NOMO-1 treated with dmso at 0.1 percent for 144 hours (cell line): ENCODE measurements at regions not wholly inside any gene's neighbourhood (a gene's known extent, or its start where the extent isn't known, plus 50 kb on each side); places are given as distances from the start of the nearest gene placed in this dataset.

Source experiments
- DNase-seq: peaks from one replicate; lab custom pipeline; 2025; ENCODE audit not compliant: unreplicated experiment; lab: John Stamatoyannopoulos, UW

GRCh38 chr6:169048185-169048864 is 205.3 kb downstream of the THBS2 start:
- DNase-seq = no peak

GRCh38 chr6:169047345-169047744 is 206.3 kb downstream of the THBS2 start:
- DNase-seq = no peak

- no peak for DNase-seq
These were observed 207.0 kb downstream of the THBS2 start for GRCh38 chr6:169046483-169047192.

GRCh38 chr6:169046021-169046420 is 207.6 kb downstream of the THBS2 start:
- DNase-seq = no peak

DNA sequence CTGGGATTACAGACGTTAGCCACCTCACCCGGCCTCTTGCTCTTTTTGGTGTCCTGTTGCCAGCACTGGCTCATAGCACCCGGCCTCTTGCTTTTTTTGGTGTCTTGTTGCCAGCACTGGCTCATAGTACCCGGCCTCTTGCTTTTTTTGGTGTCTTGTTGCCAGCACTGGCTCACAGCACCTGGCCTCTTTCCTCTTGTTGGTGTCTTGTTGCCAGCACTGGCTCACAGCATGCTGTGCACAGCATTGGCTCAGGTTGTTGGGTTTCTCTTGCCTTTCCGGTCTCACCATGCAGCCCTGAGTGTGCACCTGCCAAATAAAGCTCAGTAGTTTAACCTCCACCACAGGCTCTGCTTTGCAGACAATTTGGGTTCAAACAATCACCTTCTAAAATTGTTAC is 208.2 kb downstream of the THBS2 start:
- DNase-seq = no peak

GRCh38 chr6:169044381-169045230 is 209.0 kb downstream of the THBS2 start:
- DNase-seq = no peak

DNA sequence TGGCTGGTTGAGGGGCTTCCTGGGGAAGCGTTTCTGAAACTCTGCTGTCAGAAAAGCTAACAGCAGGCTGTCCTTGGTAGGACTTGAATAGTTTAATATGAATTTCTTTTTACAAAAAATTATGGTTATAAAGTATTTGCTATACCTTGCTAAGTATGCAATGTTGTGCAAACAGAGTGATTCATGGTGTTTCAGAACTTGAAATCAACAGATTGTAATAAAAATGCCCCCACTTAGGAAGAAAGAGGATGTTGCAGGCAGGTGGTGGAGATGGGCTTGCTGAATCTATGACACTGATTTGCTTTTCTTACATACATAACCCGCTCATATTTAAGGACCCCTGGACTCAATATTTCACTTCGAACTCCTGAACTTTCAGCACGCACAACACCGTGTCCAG is 211.6 kb downstream of the THBS2 start:
- no peak for DNase-seq

GRCh38 chr6:169041078-169041477 is 212.6 kb downstream of the THBS2 start:
- DNase-seq = no peak

DNA sequence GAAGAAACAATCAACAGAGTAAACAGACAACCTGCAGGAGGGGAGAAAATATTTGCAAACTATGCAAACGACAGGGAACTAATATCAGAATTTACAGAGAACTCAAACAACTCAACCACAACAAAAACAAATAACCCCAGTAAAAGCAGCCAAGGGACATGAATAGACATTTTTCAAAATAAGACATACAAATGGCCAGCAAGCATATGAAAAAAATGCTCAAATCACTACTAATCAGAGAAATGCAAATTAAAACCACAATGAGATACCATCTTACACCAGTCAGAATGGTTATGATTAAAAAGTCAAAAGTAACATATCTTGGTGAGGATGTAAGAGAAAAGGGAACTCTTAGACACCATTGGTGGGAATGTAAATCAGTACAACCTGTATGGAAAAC is 215.0 kb downstream of the THBS2 start:
- no peak for DNase-seq

DNA sequence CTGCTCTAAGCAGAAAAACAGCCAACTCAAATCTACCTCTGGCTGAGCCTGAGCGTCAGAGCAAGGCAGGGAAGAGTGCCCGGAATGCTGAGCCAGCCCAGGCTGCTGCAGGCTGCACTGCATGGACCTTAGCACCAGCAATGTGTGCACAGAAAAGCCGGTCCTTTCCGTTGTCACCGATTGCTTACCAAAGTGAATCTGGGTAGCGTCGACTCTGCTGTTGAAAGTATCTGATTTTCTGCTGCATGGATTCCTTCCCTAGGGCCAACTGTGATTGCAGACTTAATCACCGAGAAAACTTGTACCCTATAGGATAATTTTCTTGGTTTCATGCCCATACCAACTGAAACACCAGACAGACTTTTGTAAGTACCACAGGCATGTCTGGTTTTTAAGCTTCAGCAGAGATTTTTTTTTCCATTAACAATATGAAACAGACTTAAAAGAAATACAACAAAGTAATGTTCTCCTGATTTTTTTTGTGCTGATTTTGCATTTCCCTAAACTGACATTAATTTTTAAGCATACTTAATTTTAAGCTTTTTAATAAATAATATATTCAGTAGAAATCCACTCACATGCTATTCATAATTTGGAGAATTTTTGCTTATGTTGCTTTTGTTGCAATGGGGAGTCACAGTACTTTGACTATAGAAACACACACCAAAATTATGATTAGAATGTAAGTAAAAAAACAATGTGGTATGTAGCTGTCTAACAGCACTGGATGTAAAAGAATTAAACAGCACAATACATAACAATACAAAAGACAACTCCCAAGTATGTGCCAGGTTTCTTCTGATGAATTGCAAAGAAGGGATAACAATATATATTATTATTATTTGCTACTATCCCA is 218.0 kb downstream of the THBS2 start:
- no peak for DNase-seq

DNA sequence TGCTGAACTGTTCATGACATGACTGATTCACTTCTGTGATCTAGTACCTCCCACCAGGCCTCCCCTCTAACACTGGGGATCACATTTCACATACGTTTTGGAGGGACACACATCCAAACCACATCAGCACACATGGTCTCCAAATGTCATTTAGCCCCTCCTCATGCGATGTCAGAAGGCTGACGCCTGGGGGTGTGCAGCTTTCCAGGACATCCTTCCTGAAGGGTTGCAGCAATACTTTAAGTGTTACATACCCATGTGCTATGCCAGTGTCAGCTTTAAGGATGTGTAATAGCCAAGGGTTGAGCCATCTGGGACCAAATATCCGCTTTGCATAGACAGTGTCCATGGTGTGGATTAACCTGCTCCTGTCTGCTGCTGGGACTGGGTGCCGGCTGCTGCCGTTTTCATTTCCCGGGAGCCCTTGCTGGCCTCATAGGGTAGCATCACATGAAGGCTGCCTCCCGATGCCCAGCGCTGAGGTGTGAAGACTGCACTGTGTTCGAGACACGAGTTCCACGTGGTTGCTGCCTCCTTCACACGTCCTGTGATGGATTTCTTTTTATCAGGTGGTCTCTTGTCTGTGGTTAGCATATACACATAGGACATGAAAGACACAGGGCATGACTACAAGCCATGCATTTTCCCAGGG is 219.0 kb downstream of the THBS2 start:
- DNase-seq = no peak

- DNase-seq = no peak
These were observed 223.8 kb downstream of the THBS2 start for GRCh38 chr6:169029861-169030260.

DNA sequence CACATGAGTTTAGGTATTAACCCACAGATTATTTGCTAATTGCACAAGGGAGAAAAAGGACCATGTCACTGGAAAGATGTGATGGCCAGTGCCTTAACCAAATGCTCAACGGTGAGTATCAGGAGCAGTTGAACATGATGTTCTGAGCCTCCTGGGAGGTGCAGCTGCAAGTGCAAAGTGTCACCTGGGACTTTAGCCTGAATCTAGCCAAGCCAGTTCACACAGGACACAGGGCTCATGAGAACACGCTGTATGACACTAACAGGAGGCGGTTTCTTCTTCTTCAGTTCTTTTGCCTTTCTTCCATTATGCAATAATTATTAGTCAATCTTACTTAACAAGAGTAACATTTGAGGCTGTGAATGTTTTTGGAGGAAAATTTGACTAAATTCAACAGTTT is 225.3 kb downstream of the THBS2 start:
- DNase-seq = no peak

- DNase-seq = no peak
These were observed 227.5 kb downstream of the THBS2 start for GRCh38 chr6:169026175-169026574.

- no peak for DNase-seq
These were observed 229.5 kb downstream of the THBS2 start for GRCh38 chr6:169024047-169024660.

DNA sequence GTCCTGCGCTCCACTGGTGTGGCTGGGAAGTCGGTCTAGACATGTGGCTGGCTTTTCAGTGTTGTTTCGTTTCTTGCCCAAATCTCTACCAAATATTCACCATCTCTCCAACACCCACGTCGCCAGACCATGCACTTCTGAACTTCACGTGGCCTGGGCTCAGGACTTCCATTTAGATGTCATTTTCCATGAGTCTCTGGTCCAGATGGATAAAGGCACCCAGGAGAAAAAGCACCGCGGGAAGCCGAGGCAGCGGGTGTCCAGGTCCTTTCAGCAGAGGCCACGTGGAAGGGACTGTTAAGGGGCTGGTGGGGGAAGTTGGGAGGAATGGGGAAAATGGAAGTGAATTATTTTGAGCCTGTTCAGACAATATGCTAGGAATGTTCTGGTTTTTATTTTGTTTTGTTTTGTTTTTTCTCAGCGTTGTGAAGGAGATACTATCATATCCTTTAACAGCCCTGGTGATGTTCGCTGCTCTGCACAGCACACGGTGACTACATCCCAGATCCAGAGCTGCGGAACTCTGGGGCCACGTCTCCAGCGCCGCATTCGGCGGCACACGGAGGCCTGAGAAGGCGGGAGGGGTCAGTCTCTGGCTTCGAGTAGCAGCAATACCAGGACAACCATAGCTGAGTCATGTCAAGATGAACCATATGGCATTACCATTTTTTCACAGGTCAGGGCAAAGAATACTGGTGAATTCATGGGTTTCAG is 230.3 kb downstream of the THBS2 start:
- no peak for DNase-seq

GRCh38 chr6:169022079-169022478 is 231.6 kb downstream of the THBS2 start:
- DNase-seq = no peak

- DNase-seq = no peak
These were observed 232.8 kb downstream of the THBS2 start for GRCh38 chr6:169020821-169021220.

DNA sequence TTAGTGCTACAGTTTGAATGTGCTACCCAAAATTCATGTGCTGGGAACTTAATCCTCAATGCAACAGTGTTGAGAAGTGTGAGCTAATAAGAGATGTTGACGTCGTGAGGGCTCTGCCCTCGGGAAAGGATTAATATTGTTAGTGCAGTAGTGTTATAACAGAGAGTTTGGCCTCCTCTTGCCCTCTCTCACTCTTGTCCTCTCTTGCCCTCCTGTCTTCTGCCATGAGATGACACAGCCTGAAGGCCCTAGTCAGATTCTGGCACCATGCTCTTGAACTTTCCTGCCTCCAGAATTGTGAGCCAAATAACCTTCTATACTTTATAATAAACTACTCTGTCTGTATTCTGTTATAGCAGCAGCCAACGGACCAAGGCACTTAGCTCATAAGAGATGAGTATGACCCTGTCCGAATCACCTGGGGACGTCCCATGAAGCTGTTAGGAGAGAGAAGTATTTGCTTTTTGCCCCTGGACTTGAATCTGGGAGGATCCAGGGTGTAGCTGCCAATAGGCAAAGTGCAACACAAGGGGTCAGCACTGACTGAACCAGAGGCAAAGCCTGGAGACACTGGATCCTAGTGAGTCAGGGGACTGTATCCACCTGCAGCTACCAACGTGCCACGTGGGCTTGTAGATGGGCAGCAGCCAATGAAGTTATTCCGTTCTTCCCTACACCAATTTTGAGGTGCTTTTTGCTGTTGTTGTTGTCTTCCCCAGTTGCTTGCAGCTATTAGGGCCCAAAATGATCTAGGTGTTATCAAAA is 233.7 kb downstream of the THBS2 start:
- no peak for DNase-seq
